ENCODE measurements at regions not wholly inside any gene's neighbourhood (a gene's known extent, or its start where the extent isn't known, plus 50 kb on each side); places are given as distances from the start of the nearest gene placed in this dataset.

GRCh38 chr13:107956889-107957288, 258.4 kb downstream of the LIG4 start:
- H3K27ac ChIP-seq (ENCODE audit: low read depth, low read length), result no peak overlapping the region
- ChIA-PET POLR2A (no interaction called here), CTCF (no interaction called here)
- no peaks in the 10 kb centered on the region for H3K9me3 ChIP-seq (ENCODE audit: control insufficient read depth, insufficient read depth, low read length)
- H3K4me3 ChIP-seq (ENCODE audit: low read depth, low read length), result no peak overlapping the region
- H3K27me3 ChIP-seq (ENCODE audit: control insufficient read depth, insufficient read depth, low read length), result no peaks in the 10 kb centered on the region
- no peak for TF ChIP-seq CTCF (IDR thresholded peaks at IDR 0.05; ENCODE audit: low read depth, low read length)
- no peak for DNase-seq (ENCODE audit: low read depth, low spot score)

GRCh38 chr13:107942030-107942617, 273.2 kb downstream of the LIG4 start:
- ChIA-PET CTCF (no interaction called here), POLR2A (no interaction called here)
- Histone ChIP-seq H3K9me3 (ENCODE audit: control insufficient read depth, insufficient read depth, low read length) (no peaks in the 10 kb centered on the region), H3K4me3 (ENCODE audit: low read depth, low read length) (no peak overlapping the region), H3K27ac (ENCODE audit: low read depth, low read length) (no peak overlapping the region), H3K27me3 (ENCODE audit: control insufficient read depth, insufficient read depth, low read length) (no peaks in the 10 kb centered on the region)
- no peak for DNase-seq (ENCODE audit: low read depth, low spot score)
- TF ChIP-seq CTCF (IDR thresholded peaks at IDR 0.05; ENCODE audit: low read depth, low read length), result no peak

GRCh38 chr13:107941345-107942029, 273.8 kb downstream of the LIG4 start:
- no peak overlapping the region for H3K4me3 ChIP-seq (ENCODE audit: low read depth, low read length)
- CTCF ChIA-PET, result no interaction called here
- no peaks in the 10 kb centered on the region for H3K9me3 ChIP-seq (ENCODE audit: control insufficient read depth, insufficient read depth, low read length)
- TF ChIP-seq CTCF (IDR thresholded peaks at IDR 0.05; ENCODE audit: low read depth, low read length), result no peak
- H3K27ac ChIP-seq (ENCODE audit: low read depth, low read length), result no peak overlapping the region
- no peaks in the 10 kb centered on the region for H3K27me3 ChIP-seq (ENCODE audit: control insufficient read depth, insufficient read depth, low read length)
- no peak for DNase-seq (ENCODE audit: low read depth, low spot score)
- POLR2A ChIA-PET, result no interaction called here

- POLR2A ChIA-PET, result no interaction called here
- Histone ChIP-seq H3K9me3 (ENCODE audit: control insufficient read depth, insufficient read depth, low read length) (no peaks in the 10 kb centered on the region), H3K27me3 (ENCODE audit: control insufficient read depth, insufficient read depth, low read length) (peaks cover 2% of the 10 kb centered on the region), H3K4me3 (ENCODE audit: low read depth, low read length) (no peak overlapping the region), H3K27ac (ENCODE audit: low read depth, low read length) (no peak overlapping the region)
- no peak for TF ChIP-seq CTCF (IDR thresholded peaks at IDR 0.05; ENCODE audit: low read depth, low read length)
- no peak for DNase-seq (ENCODE audit: low read depth, low spot score)
- CTCF ChIA-PET, result no interaction called here
Observed at GRCh38 chr13:107937848-107938247, 277.5 kb downstream of the LIG4 start.

- Histone ChIP-seq H3K27ac (ENCODE audit: low read depth, low read length) (no peak overlapping the region), H3K27me3 (ENCODE audit: control insufficient read depth, insufficient read depth, low read length) (peaks cover 6% of the 10 kb centered on the region), H3K9me3 (ENCODE audit: control insufficient read depth, insufficient read depth, low read length) (no peaks in the 10 kb centered on the region), H3K4me3 (ENCODE audit: low read depth, low read length) (no peak overlapping the region)
- DNase-seq (ENCODE audit: low read depth, low spot score), result no peak
- CTCF ChIA-PET, result no interaction called here
- POLR2A ChIA-PET, result no interaction called here
- no peak for TF ChIP-seq CTCF (IDR thresholded peaks at IDR 0.05; ENCODE audit: low read depth, low read length)
Observed at GRCh38 chr13:107931056-107931455, 284.3 kb downstream of the LIG4 start.
